Activated CD4-positive, alpha-beta T cell treated with anti-CD3 and anti-CD28 coated beads, Interleukin-2, amount 10 ng/mL, durations not matched to agents 7 days and 5 days (primary cell): ENCODE measurements at regions not wholly inside any gene's neighbourhood (a gene's known extent, or its start where the extent isn't known, plus 50 kb on each side); places are given as distances from the start of the nearest gene placed in this dataset.
"Not testable (repeated sequence)": the region's sequence is repeated elsewhere in the genome, so short reads cannot be mapped to it uniquely, and the experiment has no call there.

Source experiments
- CTCF ChIA-PET: fragments of 350-600 bp; sonication (Branson Sonifier 250); formaldehyde crosslinking; loops from one replicate; lab custom pipeline; 2021; ENCODE audit warnings: antibody characterized with exemption; lab: Charles Lee
- POLR2A ChIA-PET: fragments of 350-600 bp; sonication (Branson Sonifier 250); formaldehyde crosslinking; loops from one replicate; lab custom pipeline; 2021; ENCODE audit warnings: antibody characterized with exemption; lab: Charles Lee
- DNase-seq: peaks from one replicate; pipeline ENCODE4 v3.0.0-alpha.2; 2020
- H3K27ac Mint-ChIP-seq: one replicate; pipeline ENCODE4 v1.8.0; 2021; ENCODE audit warnings: mild to moderate bottlenecking, moderate library complexity, mixed read lengths
- H3K27me3 Mint-ChIP-seq: one replicate; pipeline ENCODE4 v1.8.0; 2021; ENCODE audit warnings: mixed read lengths
- H3K36me3 Mint-ChIP-seq: one replicate; pipeline ENCODE4 v1.8.0; 2021; ENCODE audit warnings: low read depth, mixed read lengths
- H3K4me1 Mint-ChIP-seq: one replicate; pipeline ENCODE4 v1.8.0; 2021; ENCODE audit warnings: mixed read lengths
- H3K4me3 Mint-ChIP-seq: one replicate; pipeline ENCODE4 v1.8.0; 2021; ENCODE audit warnings: mild to moderate bottlenecking, moderate library complexity, mixed read lengths
- H3K9me3 Mint-ChIP-seq: one replicate; pipeline ENCODE4 v1.8.0; 2021; ENCODE audit warnings: mixed read lengths

- H3K9me3 Mint-ChIP-seq, POLR2A ChIA-PET, H3K36me3 Mint-ChIP-seq, H3K4me3 Mint-ChIP-seq, H3K27ac Mint-ChIP-seq, DNase-seq, H3K4me1 Mint-ChIP-seq, CTCF ChIA-PET, H3K27me3 Mint-ChIP-seq: not testable (repeated sequence)
Observed at GRCh38 chr20:30669330-30670029, 588.0 kb upstream of the DEFB115 start.

GRCh38 chr20:30671120-30671519 lies 586.3 kb upstream of the DEFB115 start:
- H3K27me3 Mint-ChIP-seq, H3K4me3 Mint-ChIP-seq, H3K27ac Mint-ChIP-seq, CTCF ChIA-PET, H3K9me3 Mint-ChIP-seq, POLR2A ChIA-PET, DNase-seq, H3K36me3 Mint-ChIP-seq, H3K4me1 Mint-ChIP-seq: not testable (repeated sequence)

- DNase-seq, CTCF ChIA-PET, H3K27ac Mint-ChIP-seq, POLR2A ChIA-PET, H3K4me1 Mint-ChIP-seq, H3K27me3 Mint-ChIP-seq, H3K4me3 Mint-ChIP-seq, H3K36me3 Mint-ChIP-seq: not testable (repeated sequence)
- H3K9me3 Mint-ChIP-seq, result peaks cover 11% of the 10 kb centered on the region
Observed at GRCh38 chr20:30675988-30676564, 581.4 kb upstream of the DEFB115 start.

- CTCF ChIA-PET, H3K27me3 Mint-ChIP-seq, DNase-seq, H3K4me3 Mint-ChIP-seq, H3K27ac Mint-ChIP-seq, H3K36me3 Mint-ChIP-seq, H3K9me3 Mint-ChIP-seq, H3K4me1 Mint-ChIP-seq, POLR2A ChIA-PET: not testable (repeated sequence)
Observed at GRCh38 chr20:30682236-30682635, 575.2 kb upstream of the DEFB115 start.

- H3K36me3 Mint-ChIP-seq, DNase-seq, H3K9me3 Mint-ChIP-seq, POLR2A ChIA-PET, H3K27me3 Mint-ChIP-seq, H3K4me3 Mint-ChIP-seq, H3K27ac Mint-ChIP-seq, H3K4me1 Mint-ChIP-seq, CTCF ChIA-PET: not testable (repeated sequence)
Observed at GRCh38 chr20:30712861-30713260, 544.6 kb upstream of the DEFB115 start.

GRCh38 chr20:30719415-30720199 lies 537.9 kb upstream of the DEFB115 start:
- CTCF ChIA-PET, DNase-seq, POLR2A ChIA-PET, H3K27ac Mint-ChIP-seq, H3K4me3 Mint-ChIP-seq, H3K27me3 Mint-ChIP-seq, H3K9me3 Mint-ChIP-seq, H3K4me1 Mint-ChIP-seq, H3K36me3 Mint-ChIP-seq: not testable (repeated sequence)

- Mint-ChIP-seq H3K4me3 (peak overlapping the region; percentile 78), H3K27ac (peak overlapping the region; percentile 82)
- H3K4me1 Mint-ChIP-seq, CTCF ChIA-PET, H3K27me3 Mint-ChIP-seq, H3K36me3 Mint-ChIP-seq, DNase-seq, POLR2A ChIA-PET, H3K9me3 Mint-ChIP-seq: not testable (repeated sequence)
Observed at GRCh38 chr20:30723511-30723910, 534.0 kb upstream of the DEFB115 start.

- POLR2A ChIA-PET, H3K27me3 Mint-ChIP-seq, H3K4me1 Mint-ChIP-seq, CTCF ChIA-PET, H3K9me3 Mint-ChIP-seq, H3K36me3 Mint-ChIP-seq: not testable (repeated sequence)
- peak overlapping the region; percentile 78 for H3K4me3 Mint-ChIP-seq
- peak overlapping the region; percentile 82 for H3K27ac Mint-ChIP-seq
- DNase-seq, result peak; percentile 22
Observed at GRCh38 chr20:30723934-30724687, 533.4 kb upstream of the DEFB115 start.

- DNase-seq, POLR2A ChIA-PET, CTCF ChIA-PET, H3K27ac Mint-ChIP-seq, H3K4me1 Mint-ChIP-seq, H3K9me3 Mint-ChIP-seq, H3K27me3 Mint-ChIP-seq, H3K36me3 Mint-ChIP-seq: not testable (repeated sequence)
- H3K4me3 Mint-ChIP-seq, result peak overlapping the region; percentile 78
Observed at GRCh38 chr20:30724688-30725074, 532.8 kb upstream of the DEFB115 start.

- H3K4me3 Mint-ChIP-seq, H3K36me3 Mint-ChIP-seq, DNase-seq, H3K4me1 Mint-ChIP-seq, CTCF ChIA-PET, POLR2A ChIA-PET, H3K27me3 Mint-ChIP-seq, H3K27ac Mint-ChIP-seq, H3K9me3 Mint-ChIP-seq: not testable (repeated sequence)
Observed at GRCh38 chr20:30725188-30725587, 532.3 kb upstream of the DEFB115 start.

- H3K4me3 Mint-ChIP-seq, POLR2A ChIA-PET, CTCF ChIA-PET: not testable (repeated sequence)
Observed at GRCh38 chr20:30728271-30728885, 529.1 kb upstream of the DEFB115 start.

More at GRCh38 chr20:30728271-30728885, 529.1 kb upstream of the DEFB115 start:
- not testable (repeated sequence) for H3K27me3 Mint-ChIP-seq, H3K36me3 Mint-ChIP-seq, H3K27ac Mint-ChIP-seq, DNase-seq, H3K4me1 Mint-ChIP-seq
- H3K9me3 Mint-ChIP-seq, result peaks cover 21% of the 10 kb centered on the region
